ENCODE measurements at regions not wholly inside any gene's neighbourhood (a gene's known extent, or its start where the extent isn't known, plus 50 kb on each side); places are given as distances from the start of the nearest gene placed in this dataset.

DNA sequence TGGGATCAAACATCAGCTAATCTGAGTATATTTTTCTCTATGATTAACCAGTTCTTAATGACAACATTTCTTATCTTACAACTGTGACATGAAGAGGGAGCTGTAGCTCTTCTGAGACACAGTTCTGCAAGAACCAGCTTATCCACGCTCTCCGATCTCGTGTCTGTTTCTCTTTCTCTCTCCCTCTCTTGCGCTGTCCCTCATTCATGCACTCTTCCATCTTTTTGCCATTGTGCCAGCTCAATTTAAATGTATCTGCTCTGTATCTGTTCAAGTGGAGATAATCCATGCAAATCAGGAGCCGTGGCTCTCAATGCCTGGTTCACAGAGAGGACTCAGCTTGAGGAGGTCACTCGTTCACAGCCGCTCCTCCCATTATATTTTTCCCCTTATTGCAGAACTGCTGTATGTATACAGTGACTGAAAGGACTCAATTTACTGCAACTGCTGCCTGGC, 494.7 kb upstream of the ADGRL2 start:
- TF ChIP-seq, protein P1, sequence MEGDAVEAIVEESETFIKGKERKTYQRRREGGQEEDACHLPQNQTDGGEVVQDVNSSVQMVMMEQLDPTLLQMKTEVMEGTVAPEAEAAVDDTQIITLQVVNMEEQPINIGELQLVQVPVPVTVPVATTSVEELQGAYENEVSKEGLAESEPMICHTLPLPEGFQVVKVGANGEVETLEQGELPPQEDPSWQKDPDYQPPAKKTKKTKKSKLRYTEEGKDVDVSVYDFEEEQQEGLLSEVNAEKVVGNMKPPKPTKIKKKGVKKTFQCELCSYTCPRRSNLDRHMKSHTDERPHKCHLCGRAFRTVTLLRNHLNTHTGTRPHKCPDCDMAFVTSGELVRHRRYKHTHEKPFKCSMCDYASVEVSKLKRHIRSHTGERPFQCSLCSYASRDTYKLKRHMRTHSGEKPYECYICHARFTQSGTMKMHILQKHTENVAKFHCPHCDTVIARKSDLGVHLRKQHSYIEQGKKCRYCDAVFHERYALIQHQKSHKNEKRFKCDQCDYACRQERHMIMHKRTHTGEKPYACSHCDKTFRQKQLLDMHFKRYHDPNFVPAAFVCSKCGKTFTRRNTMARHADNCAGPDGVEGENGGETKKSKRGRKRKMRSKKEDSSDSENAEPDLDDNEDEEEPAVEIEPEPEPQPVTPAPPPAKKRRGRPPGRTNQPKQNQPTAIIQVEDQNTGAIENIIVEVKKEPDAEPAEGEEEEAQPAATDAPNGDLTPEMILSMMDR (IDR thresholded peaks at IDR 0.05; ENCODE audit: extremely low read depth, insufficient read depth, missing control alignments) = peak; percentile 37
- in situ Hi-C loops (cut with MboI; ENCODE audit: low pct_unique_long_range_greater_than_20kb, low sequenced_read_pairs, unreplicated experiment) = no loop called here
- peak; percentile 23 for DNase-seq (ENCODE audit: low spot score)

DNA sequence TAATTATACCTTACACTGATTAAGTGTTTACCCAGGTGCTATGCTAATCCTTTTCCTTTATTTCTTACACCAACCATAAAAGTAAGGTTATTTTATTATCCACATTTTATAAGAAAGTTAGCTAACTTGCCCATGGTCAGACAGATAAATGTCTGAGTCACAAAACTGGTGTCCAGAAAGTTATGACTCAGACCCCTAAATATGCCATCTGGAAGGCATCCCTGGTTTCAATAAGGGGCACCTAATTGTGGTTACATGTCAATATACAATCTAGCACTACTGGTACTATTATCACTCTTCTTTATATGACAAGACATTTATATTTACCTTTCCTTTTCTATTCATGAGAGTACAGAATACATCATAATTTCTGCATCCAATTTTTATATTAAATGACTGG, 496.5 kb upstream of the ADGRL2 start:
- DNase-seq (ENCODE audit: low spot score) = no peak
- TF ChIP-seq, protein P1 (IDR thresholded peaks at IDR 0.05; ENCODE audit: extremely low read depth, insufficient read depth, missing control alignments) = no peak
- in situ Hi-C loops (cut with MboI; ENCODE audit: low pct_unique_long_range_greater_than_20kb, low sequenced_read_pairs, unreplicated experiment) = no loop called here

DNA sequence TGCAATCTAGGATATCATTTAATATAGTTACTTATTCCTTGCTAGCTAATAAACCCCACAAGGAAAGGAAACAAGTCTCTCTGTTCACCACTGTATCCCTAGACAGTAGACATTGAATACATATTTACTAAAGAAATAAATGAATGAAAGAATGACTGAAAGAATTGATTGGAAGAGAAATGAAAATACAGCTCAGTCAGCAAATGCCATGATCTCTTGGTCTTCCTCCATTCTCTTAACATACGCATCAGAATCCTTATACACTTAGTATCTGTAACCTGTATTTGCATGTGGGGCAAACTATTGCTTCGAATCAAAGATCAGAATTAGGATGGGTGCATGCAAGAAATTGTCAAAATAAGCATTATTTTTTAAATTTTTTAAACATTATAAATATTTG, 500.8 kb upstream of the ADGRL2 start:
- no peak for DNase-seq (ENCODE audit: low spot score)
- in situ Hi-C loops (cut with MboI; ENCODE audit: low pct_unique_long_range_greater_than_20kb, low sequenced_read_pairs, unreplicated experiment) = no loop called here
- TF ChIP-seq, protein P1 (IDR thresholded peaks at IDR 0.05; ENCODE audit: extremely low read depth, insufficient read depth, missing control alignments) = no peak

DNA sequence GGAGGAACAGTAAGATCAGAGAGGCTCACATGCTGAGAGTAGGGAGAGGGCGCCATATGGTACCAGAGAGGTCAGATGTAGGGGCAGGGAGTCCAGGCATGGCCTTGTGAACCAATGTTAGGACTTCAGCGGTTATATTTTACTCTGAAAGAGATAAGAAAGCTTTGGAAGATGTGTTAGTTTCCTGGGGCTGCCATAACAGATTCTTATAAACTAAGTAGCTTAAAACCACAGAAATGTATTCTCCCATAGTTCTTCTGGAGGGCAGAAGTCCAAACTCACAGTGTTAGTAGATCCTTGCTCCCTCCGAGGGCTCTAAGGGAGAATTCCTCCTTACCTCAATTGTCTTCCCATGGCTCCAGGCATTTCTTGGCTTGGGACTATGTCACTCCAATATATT, 502.5 kb upstream of the ADGRL2 start:
- in situ Hi-C loops (cut with MboI; ENCODE audit: low pct_unique_long_range_greater_than_20kb, low sequenced_read_pairs, unreplicated experiment) = no loop called here
- TF ChIP-seq, protein P1 (IDR thresholded peaks at IDR 0.05; ENCODE audit: extremely low read depth, insufficient read depth, missing control alignments) = no peak
- no peak for DNase-seq (ENCODE audit: low spot score)

DNA sequence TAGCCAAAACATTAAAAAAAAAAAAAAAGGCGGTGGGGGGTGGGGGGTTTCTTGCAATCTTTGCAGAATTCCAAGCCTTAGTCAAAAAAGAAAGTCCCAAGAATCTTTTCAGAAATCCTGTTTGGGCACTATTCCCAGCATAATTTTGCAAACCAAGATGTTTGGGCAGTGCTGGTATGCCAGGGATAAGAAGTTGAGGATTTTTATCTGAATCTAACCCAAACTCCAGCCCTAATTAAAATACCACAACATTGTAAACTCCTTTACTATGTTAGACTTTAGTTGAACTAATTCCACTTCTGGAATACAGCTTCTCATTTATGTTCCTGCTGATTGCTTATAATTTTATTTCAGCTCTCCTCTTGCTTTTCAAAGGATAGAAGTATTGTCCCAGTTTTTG, 504.1 kb upstream of the ADGRL2 start:
- in situ Hi-C loops (cut with MboI; ENCODE audit: low pct_unique_long_range_greater_than_20kb, low sequenced_read_pairs, unreplicated experiment) = no loop called here
- TF ChIP-seq, protein P1 (IDR thresholded peaks at IDR 0.05; ENCODE audit: extremely low read depth, insufficient read depth, missing control alignments) = no peak
- no peak for DNase-seq (ENCODE audit: low spot score)

DNA sequence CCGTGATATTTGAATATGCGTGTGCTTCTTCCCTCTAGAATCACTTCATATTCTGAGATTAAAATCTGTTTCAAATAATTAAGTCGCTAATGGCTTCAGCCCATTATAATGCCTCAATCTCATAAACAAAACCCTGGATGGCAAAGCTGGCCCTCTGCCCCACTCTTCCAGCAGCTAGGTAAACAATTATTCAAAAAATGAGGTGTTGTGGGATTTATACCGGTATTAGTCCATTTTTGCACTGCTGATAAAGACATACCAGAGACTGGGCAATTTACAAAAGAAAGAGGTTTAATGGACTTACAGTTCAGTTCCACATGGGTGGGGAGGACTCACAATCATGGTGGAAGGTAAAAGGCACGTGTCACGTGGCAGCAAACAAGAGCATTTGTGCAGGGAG, 510.4 kb upstream of the ADGRL2 start:
- no peak for DNase-seq (ENCODE audit: low spot score)
- TF ChIP-seq, protein P1 (IDR thresholded peaks at IDR 0.05; ENCODE audit: extremely low read depth, insufficient read depth, missing control alignments) = no peak
- in situ Hi-C loops (cut with MboI; ENCODE audit: low pct_unique_long_range_greater_than_20kb, low sequenced_read_pairs, unreplicated experiment) = no loop called here

DNA sequence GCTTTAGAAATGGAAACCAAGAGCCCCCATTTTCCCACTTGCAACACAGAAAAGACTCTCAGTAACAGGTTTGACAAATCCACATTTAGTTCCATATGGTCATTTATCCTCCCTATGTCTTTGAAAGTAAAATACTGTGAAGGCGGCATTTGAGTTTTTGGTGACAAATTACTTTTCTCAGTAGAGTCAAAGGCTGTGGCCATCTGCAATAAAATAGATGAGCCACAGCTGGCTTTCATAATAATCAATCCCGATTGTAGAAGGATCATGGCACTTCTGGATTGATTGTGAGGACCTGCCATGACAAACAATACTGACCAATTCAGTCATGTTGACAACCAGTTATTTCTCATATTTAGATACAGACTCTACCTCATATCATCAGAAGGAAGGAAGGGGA, 512.0 kb upstream of the ADGRL2 start:
- TF ChIP-seq, protein P1 (IDR thresholded peaks at IDR 0.05; ENCODE audit: extremely low read depth, insufficient read depth, missing control alignments) = no peak
- in situ Hi-C loops (cut with MboI; ENCODE audit: low pct_unique_long_range_greater_than_20kb, low sequenced_read_pairs, unreplicated experiment) = no loop called here
- no peak for DNase-seq (ENCODE audit: low spot score)

Data from GM13977 (cell line).